ENCODE measurements at regions not wholly inside any gene's neighbourhood (a gene's known extent, or its start where the extent isn't known, plus 50 kb on each side); places are given as distances from the start of the nearest gene placed in this dataset.

GRCh38 chr2:198252472-198252871 lies 448.1 kb downstream of the PLCL1 start:
- FAIRE-seq (no peak), DNase-seq (no peak)
- H3K9me3 ChIP-seq (ENCODE audit: control insufficient read depth in 2 of 2, insufficient read depth in 1 of 2, low read depth in 1 of 2, low read length in 1 of 2): no peaks in the 10 kb centered on the region
- no peak overlapping the region for H3K27ac ChIP-seq (ENCODE audit: low read depth in 1 of 3, low read length in 2 of 3)
- H3K4me1 ChIP-seq (ENCODE audit: control insufficient read depth in 3 of 3, insufficient read depth in 2 of 3, low read depth in 1 of 3, low read length in 2 of 3): no peaks in the 10 kb centered on the region
- no peak overlapping the region for H3K4me3 ChIP-seq (ENCODE audit: low read depth in 1 of 3, low read length in 3 of 3)
- no peaks in the 10 kb centered on the region for H3K36me3 ChIP-seq (ENCODE audit: control insufficient read depth in 3 of 3, insufficient read depth in 2 of 3, low read depth in 1 of 3, low read length in 3 of 3)
- H3K27me3 ChIP-seq (ENCODE audit: control insufficient read depth in 3 of 3, insufficient read depth in 3 of 3, low read length in 3 of 3): peaks cover 0 to 5% (median 0%) of the 10 kb centered on the region in 3 donors
- WGBS, 3 donors: 63 to 74% (median 68%) methylated on average over 1 of the region's 1 CpG

GRCh38 chr2:198242093-198242492 lies 437.7 kb downstream of the PLCL1 start:
- 72 to 83% (median 76%) methylated on average over 3 of the region's 3 CpGs for WGBS, 3 donors
- no peak overlapping the region for H3K4me3 ChIP-seq (ENCODE audit: low read depth in 1 of 3, low read length in 3 of 3)
- H3K27ac ChIP-seq (ENCODE audit: low read depth in 1 of 3, low read length in 2 of 3): no peak overlapping the region
- H3K36me3 ChIP-seq (ENCODE audit: control insufficient read depth in 3 of 3, insufficient read depth in 2 of 3, low read depth in 1 of 3, low read length in 3 of 3): no peaks in the 10 kb centered on the region
- H3K27me3 ChIP-seq (ENCODE audit: control insufficient read depth in 3 of 3, insufficient read depth in 3 of 3, low read length in 3 of 3): peaks cover 0 to 2% (median 0%) of the 10 kb centered on the region in 3 donors
- no peaks in the 10 kb centered on the region for H3K4me1 ChIP-seq (ENCODE audit: control insufficient read depth in 3 of 3, insufficient read depth in 2 of 3, low read depth in 1 of 3, low read length in 2 of 3)
- H3K9me3 ChIP-seq (ENCODE audit: control insufficient read depth in 2 of 2, insufficient read depth in 1 of 2, low read depth in 1 of 2, low read length in 1 of 2): no peaks in the 10 kb centered on the region
- no peak for DNase-seq
- no peak for FAIRE-seq

- DNase-seq (no peak), FAIRE-seq (no peak)
- no peaks in the 10 kb centered on the region for H3K27me3 ChIP-seq (ENCODE audit: control insufficient read depth in 3 of 3, insufficient read depth in 3 of 3, low read length in 3 of 3)
- H3K9me3 ChIP-seq (ENCODE audit: control insufficient read depth in 2 of 2, insufficient read depth in 1 of 2, low read depth in 1 of 2, low read length in 1 of 2): no peaks in the 10 kb centered on the region
- H3K4me1 ChIP-seq (ENCODE audit: control insufficient read depth in 3 of 3, insufficient read depth in 2 of 3, low read depth in 1 of 3, low read length in 2 of 3): no peaks in the 10 kb centered on the region
- no peaks in the 10 kb centered on the region for H3K36me3 ChIP-seq (ENCODE audit: control insufficient read depth in 3 of 3, insufficient read depth in 2 of 3, low read depth in 1 of 3, low read length in 3 of 3)
- H3K27ac ChIP-seq (ENCODE audit: low read depth in 1 of 3, low read length in 2 of 3): no peak overlapping the region
- H3K4me3 ChIP-seq (ENCODE audit: low read depth in 1 of 3, low read length in 3 of 3): no peak overlapping the region
Observed at GRCh38 chr2:198238429-198238828, 434.0 kb downstream of the PLCL1 start.

- no peak for DNase-seq
- Histone ChIP-seq H3K27me3 (ENCODE audit: control insufficient read depth in 3 of 3, insufficient read depth in 3 of 3, low read length in 3 of 3) (no peaks in the 10 kb centered on the region), H3K4me1 (ENCODE audit: control insufficient read depth in 3 of 3, insufficient read depth in 2 of 3, low read depth in 1 of 3, low read length in 2 of 3) (no peaks in the 10 kb centered on the region), H3K36me3 (ENCODE audit: control insufficient read depth in 3 of 3, insufficient read depth in 2 of 3, low read depth in 1 of 3, low read length in 3 of 3) (no peaks in the 10 kb centered on the region), H3K9me3 (ENCODE audit: control insufficient read depth in 2 of 2, insufficient read depth in 1 of 2, low read depth in 1 of 2, low read length in 1 of 2) (no peaks in the 10 kb centered on the region), H3K27ac (ENCODE audit: low read depth in 1 of 3, low read length in 2 of 3) (no peak overlapping the region), H3K4me3 (ENCODE audit: low read depth in 1 of 3, low read length in 3 of 3) (no peak overlapping the region)
- no peak for FAIRE-seq
Observed at GRCh38 chr2:198236338-198236737, 431.9 kb downstream of the PLCL1 start.

- H3K36me3 ChIP-seq (ENCODE audit: control insufficient read depth in 3 of 3, insufficient read depth in 2 of 3, low read depth in 1 of 3, low read length in 3 of 3): no peaks in the 10 kb centered on the region
- no peak for DNase-seq
- H3K27ac ChIP-seq (ENCODE audit: low read depth in 1 of 3, low read length in 2 of 3): no peak overlapping the region
- H3K27me3 ChIP-seq (ENCODE audit: control insufficient read depth in 3 of 3, insufficient read depth in 3 of 3, low read length in 3 of 3): no peaks in the 10 kb centered on the region
- WGBS, 3 donors: 64 to 72% (median 65%) methylated on average over 4 of the region's 4 CpGs
- H3K4me3 ChIP-seq (ENCODE audit: low read depth in 1 of 3, low read length in 3 of 3): no peak overlapping the region
- no peak for FAIRE-seq
- H3K4me1 ChIP-seq (ENCODE audit: control insufficient read depth in 3 of 3, insufficient read depth in 2 of 3, low read depth in 1 of 3, low read length in 2 of 3): no peaks in the 10 kb centered on the region
- H3K9me3 ChIP-seq (ENCODE audit: control insufficient read depth in 2 of 2, insufficient read depth in 1 of 2, low read depth in 1 of 2, low read length in 1 of 2): no peaks in the 10 kb centered on the region
Observed at GRCh38 chr2:198232281-198232680, 427.9 kb downstream of the PLCL1 start.

- DNase-seq (no peak), FAIRE-seq (no peak)
- H3K9me3 ChIP-seq (ENCODE audit: control insufficient read depth in 2 of 2, insufficient read depth in 1 of 2, low read depth in 1 of 2, low read length in 1 of 2): no peaks in the 10 kb centered on the region
- H3K36me3 ChIP-seq (ENCODE audit: control insufficient read depth in 3 of 3, insufficient read depth in 2 of 3, low read depth in 1 of 3, low read length in 3 of 3): no peaks in the 10 kb centered on the region
- H3K4me3 ChIP-seq (ENCODE audit: low read depth in 1 of 3, low read length in 3 of 3): no peak overlapping the region
- no peaks in the 10 kb centered on the region for H3K4me1 ChIP-seq (ENCODE audit: control insufficient read depth in 3 of 3, insufficient read depth in 2 of 3, low read depth in 1 of 3, low read length in 2 of 3)
- 90 to 93% (median 92%) methylated on average over 1 of the region's 1 CpG for WGBS, 3 donors
- no peaks in the 10 kb centered on the region for H3K27me3 ChIP-seq (ENCODE audit: control insufficient read depth in 3 of 3, insufficient read depth in 3 of 3, low read length in 3 of 3)
- H3K27ac ChIP-seq (ENCODE audit: low read depth in 1 of 3, low read length in 2 of 3): no peak overlapping the region
Observed at GRCh38 chr2:198231562-198231961, 427.2 kb downstream of the PLCL1 start.

- no peak for DNase-seq
- Histone ChIP-seq H3K36me3 (ENCODE audit: control insufficient read depth in 3 of 3, insufficient read depth in 2 of 3, low read depth in 1 of 3, low read length in 3 of 3) (no peaks in the 10 kb centered on the region), H3K27ac (ENCODE audit: low read depth in 1 of 3, low read length in 2 of 3) (no peak overlapping the region), H3K4me1 (ENCODE audit: control insufficient read depth in 3 of 3, insufficient read depth in 2 of 3, low read depth in 1 of 3, low read length in 2 of 3) (no peaks in the 10 kb centered on the region), H3K9me3 (ENCODE audit: control insufficient read depth in 2 of 2, insufficient read depth in 1 of 2, low read depth in 1 of 2, low read length in 1 of 2) (no peaks in the 10 kb centered on the region), H3K4me3 (ENCODE audit: low read depth in 1 of 3, low read length in 3 of 3) (no peak overlapping the region), H3K27me3 (ENCODE audit: control insufficient read depth in 3 of 3, insufficient read depth in 3 of 3, low read length in 3 of 3) (no peaks in the 10 kb centered on the region)
- 59 to 73% (median 64%) methylated on average over 4 of the region's 4 CpGs for WGBS, 3 donors
- FAIRE-seq: no peak
Observed at GRCh38 chr2:198220763-198221610, 416.6 kb downstream of the PLCL1 start.

GRCh38 chr2:198219292-198219691 lies 414.9 kb downstream of the PLCL1 start:
- Histone ChIP-seq H3K9me3 (ENCODE audit: control insufficient read depth in 2 of 2, insufficient read depth in 1 of 2, low read depth in 1 of 2, low read length in 1 of 2) (no peaks in the 10 kb centered on the region), H3K4me1 (ENCODE audit: control insufficient read depth in 3 of 3, insufficient read depth in 2 of 3, low read depth in 1 of 3, low read length in 2 of 3) (no peaks in the 10 kb centered on the region), H3K36me3 (ENCODE audit: control insufficient read depth in 3 of 3, insufficient read depth in 2 of 3, low read depth in 1 of 3, low read length in 3 of 3) (no peaks in the 10 kb centered on the region), H3K27me3 (ENCODE audit: control insufficient read depth in 3 of 3, insufficient read depth in 3 of 3, low read length in 3 of 3) (no peaks in the 10 kb centered on the region), H3K27ac (ENCODE audit: low read depth in 1 of 3, low read length in 2 of 3) (no peak overlapping the region), H3K4me3 (ENCODE audit: low read depth in 1 of 3, low read length in 3 of 3) (no peak overlapping the region)
- WGBS, 3 donors: 49 to 68% (median 51%) methylated on average over 2 of the region's 2 CpGs
- FAIRE-seq (no peak), DNase-seq (no peak)

GRCh38 chr2:198214114-198214596 lies 409.8 kb downstream of the PLCL1 start:
- H3K27ac ChIP-seq (ENCODE audit: low read depth in 1 of 3, low read length in 2 of 3): no peak overlapping the region
- H3K4me3 ChIP-seq (ENCODE audit: low read depth in 1 of 3, low read length in 3 of 3): no peak overlapping the region
- WGBS, 3 donors: 79 to 88% (median 83%) methylated on average over 5 of the region's 5 CpGs
- H3K36me3 ChIP-seq (ENCODE audit: control insufficient read depth in 3 of 3, insufficient read depth in 2 of 3, low read depth in 1 of 3, low read length in 3 of 3): no peaks in the 10 kb centered on the region
- H3K27me3 ChIP-seq (ENCODE audit: control insufficient read depth in 3 of 3, insufficient read depth in 3 of 3, low read length in 3 of 3): no peaks in the 10 kb centered on the region
- H3K4me1 ChIP-seq (ENCODE audit: control insufficient read depth in 3 of 3, insufficient read depth in 2 of 3, low read depth in 1 of 3, low read length in 2 of 3): no peaks in the 10 kb centered on the region
- FAIRE-seq (no peak), DNase-seq (no peak)
- H3K9me3 ChIP-seq (ENCODE audit: control insufficient read depth in 2 of 2, insufficient read depth in 1 of 2, low read depth in 1 of 2, low read length in 1 of 2): no peaks in the 10 kb centered on the region

All from small intestine (tissue), 7 donors.